Parathyroid adenoma (tissue), 2 donors: ENCODE measurements at regions not wholly inside any gene's neighbourhood (a gene's known extent, or its start where the extent isn't known, plus 50 kb on each side); places are given as distances from the start of the nearest gene placed in this dataset.

Experiments used
- H2AFZ ChIP-seq: fragments of 300-600 bp; sonication (generic); one replicate; pipeline ENCODE4 v1.7.0; 2017; ENCODE audit warnings: antibody characterized with exemption, mild to moderate bottlenecking
- H3K27ac ChIP-seq: fragments of 300-600 bp; sonication (generic); one replicate; pipeline ENCODE4 v1.7.0; 2017
- H3K27me3 ChIP-seq: fragments of 300-600 bp; sonication (generic); one replicate; pipeline ENCODE4 v1.7.0; 2017; ENCODE audit warnings: low read length; ENCODE audit not compliant: control insufficient read depth, insufficient read depth
- H3K36me3 ChIP-seq: fragments of 300-600 bp; sonication (generic); one replicate; pipeline ENCODE4 v1.7.0; 2017; ENCODE audit warnings: low read length; ENCODE audit not compliant: control insufficient read depth, insufficient read depth
- H3K4me1 ChIP-seq: fragments of 300-600 bp; sonication (generic); one replicate; pipeline ENCODE4 v1.7.0; 2017; ENCODE audit warnings: control low read depth
- H3K4me2 ChIP-seq: fragments of 300-600 bp; sonication (generic); one replicate; pipeline ENCODE4 v1.7.0; 2017; ENCODE audit warnings: low read length
- H3K4me3 ChIP-seq: fragments of 300-600 bp; sonication (generic); one replicate; pipeline ENCODE4 v1.7.0; 2017; ENCODE audit warnings: low read depth, low read length
- H3K79me2 ChIP-seq: fragments of 300-600 bp; sonication (generic); one replicate; pipeline ENCODE4 v1.7.0; 2017; ENCODE audit warnings: control low read depth
- H3K9ac ChIP-seq: fragments of 300-600 bp; sonication (generic); one replicate; pipeline ENCODE4 v1.7.0; 2017; ENCODE audit warnings: mild to moderate bottlenecking
- H3K9me3 ChIP-seq: fragments of 300-600 bp; sonication (generic); one replicate; pipeline ENCODE4 v1.7.0; 2017; ENCODE audit warnings: low read length; ENCODE audit not compliant: control insufficient read depth
- TF ChIP-seq, protein P1 (sequence below): fragments of 300-600 bp; sonication (generic); IDR thresholded peaks from one replicate; pipeline ENCODE4 v1.7.0; 2017; ENCODE audit warnings: antibody characterized with exemption, mild to moderate bottlenecking
- donor health status: primary hyperparathyroidism.

DNA sequence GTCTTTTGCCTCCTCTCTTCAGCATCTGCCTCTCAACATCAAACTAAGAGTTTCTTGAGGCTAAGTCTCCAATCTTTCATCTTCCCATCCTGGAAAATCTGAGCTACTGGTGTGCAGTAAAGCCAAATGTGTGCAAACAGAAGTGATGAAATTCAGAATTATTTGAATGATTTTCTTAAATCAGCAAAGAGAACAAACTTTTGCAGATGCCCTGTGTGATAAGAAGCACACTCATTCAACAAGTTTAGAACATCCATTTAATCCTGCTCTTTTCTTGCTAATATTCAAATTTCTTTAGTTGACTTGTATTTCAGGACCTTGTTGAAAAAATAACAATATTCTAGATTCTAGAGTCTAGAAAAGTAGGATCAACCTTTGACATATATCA is 1374.9 kb upstream of the CELF4 start:
- H3K9me3 ChIP-seq: no peaks in the 10 kb centered on the region
- TF ChIP-seq, protein P1, sequence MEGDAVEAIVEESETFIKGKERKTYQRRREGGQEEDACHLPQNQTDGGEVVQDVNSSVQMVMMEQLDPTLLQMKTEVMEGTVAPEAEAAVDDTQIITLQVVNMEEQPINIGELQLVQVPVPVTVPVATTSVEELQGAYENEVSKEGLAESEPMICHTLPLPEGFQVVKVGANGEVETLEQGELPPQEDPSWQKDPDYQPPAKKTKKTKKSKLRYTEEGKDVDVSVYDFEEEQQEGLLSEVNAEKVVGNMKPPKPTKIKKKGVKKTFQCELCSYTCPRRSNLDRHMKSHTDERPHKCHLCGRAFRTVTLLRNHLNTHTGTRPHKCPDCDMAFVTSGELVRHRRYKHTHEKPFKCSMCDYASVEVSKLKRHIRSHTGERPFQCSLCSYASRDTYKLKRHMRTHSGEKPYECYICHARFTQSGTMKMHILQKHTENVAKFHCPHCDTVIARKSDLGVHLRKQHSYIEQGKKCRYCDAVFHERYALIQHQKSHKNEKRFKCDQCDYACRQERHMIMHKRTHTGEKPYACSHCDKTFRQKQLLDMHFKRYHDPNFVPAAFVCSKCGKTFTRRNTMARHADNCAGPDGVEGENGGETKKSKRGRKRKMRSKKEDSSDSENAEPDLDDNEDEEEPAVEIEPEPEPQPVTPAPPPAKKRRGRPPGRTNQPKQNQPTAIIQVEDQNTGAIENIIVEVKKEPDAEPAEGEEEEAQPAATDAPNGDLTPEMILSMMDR: no peak

DNA sequence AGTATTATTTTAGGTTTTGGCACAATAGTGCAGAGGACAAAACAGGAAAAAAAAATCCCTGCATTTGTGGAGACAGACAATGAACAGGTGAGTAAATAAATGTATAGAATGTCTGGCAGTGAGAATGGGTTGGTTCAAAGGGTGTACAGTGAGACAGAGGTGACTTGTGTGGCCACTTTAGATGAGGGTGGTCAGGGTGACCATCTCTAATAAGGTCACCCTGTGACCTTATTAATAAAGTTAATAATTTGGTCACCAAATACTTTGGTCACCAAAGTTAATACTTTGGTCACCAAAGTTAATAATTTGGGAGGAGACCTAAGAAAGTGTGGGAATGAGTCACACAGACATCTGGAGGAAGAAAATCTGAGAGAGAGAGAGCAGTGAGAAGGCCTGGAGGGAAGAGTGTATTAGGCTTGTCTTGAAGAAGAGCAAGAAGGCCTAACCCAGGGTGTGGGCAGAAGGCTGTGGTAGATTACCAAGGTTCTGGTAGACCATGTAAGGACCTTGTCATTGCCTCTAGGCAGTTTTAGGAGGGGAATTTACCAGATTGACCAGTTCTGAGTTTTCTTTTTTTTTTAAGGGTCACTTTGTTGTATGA is 1368.4 kb upstream of the CELF4 start:
- TF ChIP-seq, protein P1: no peak
- H3K4me2 ChIP-seq: no peak overlapping the region
- no peaks in the 10 kb centered on the region for H3K36me3 ChIP-seq
- H3K27me3 ChIP-seq: no peaks in the 10 kb centered on the region
- no peak overlapping the region for H3K9ac ChIP-seq
- no peaks in the 10 kb centered on the region for H3K4me1 ChIP-seq
- no peak overlapping the region for H3K27ac ChIP-seq
- H2AFZ ChIP-seq: no peak overlapping the region
- no peaks in the 10 kb centered on the region for H3K79me2 ChIP-seq
- no peaks in the 10 kb centered on the region for H3K9me3 ChIP-seq
- H3K4me3 ChIP-seq: no peak overlapping the region

More for the DNA sequence above, 1374.9 kb upstream of the CELF4 start:
- no peaks in the 10 kb centered on the region for H3K79me2 ChIP-seq
- no peaks in the 10 kb centered on the region for H3K27me3 ChIP-seq
- H3K4me1 ChIP-seq: no peaks in the 10 kb centered on the region
- H3K9ac ChIP-seq: no peak overlapping the region
- no peak overlapping the region for H3K4me2 ChIP-seq
- H3K27ac ChIP-seq: no peak overlapping the region
- H3K4me3 ChIP-seq: no peak overlapping the region
- H3K36me3 ChIP-seq: no peaks in the 10 kb centered on the region
- H2AFZ ChIP-seq: no peak overlapping the region

DNA sequence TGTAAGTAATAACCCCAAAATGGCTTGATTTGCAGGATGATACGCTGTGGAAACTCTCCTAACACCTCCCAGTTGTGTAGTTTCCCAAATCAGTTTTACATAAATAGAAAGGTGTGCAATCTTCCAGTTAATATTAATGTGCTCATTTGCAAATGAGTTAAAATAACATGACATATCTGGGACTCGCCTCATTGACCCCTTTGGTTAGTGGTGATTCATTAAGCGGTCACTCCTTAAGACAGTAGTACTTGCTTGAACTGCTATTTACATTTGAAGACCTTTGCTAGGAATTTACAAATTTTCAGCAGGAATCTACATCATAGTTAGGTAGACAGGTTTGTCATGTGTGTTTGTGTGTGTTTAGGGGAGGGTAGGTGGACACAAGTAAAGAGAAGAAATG is 1367.7 kb upstream of the CELF4 start:
- Histone ChIP-seq H3K27me3 (no peaks in the 10 kb centered on the region), H3K4me2 (no peak overlapping the region), H3K9me3 (no peaks in the 10 kb centered on the region), H3K79me2 (no peaks in the 10 kb centered on the region), H3K9ac (no peak overlapping the region), H3K4me1 (no peaks in the 10 kb centered on the region), H3K36me3 (no peaks in the 10 kb centered on the region), H2AFZ (no peak overlapping the region), H3K4me3 (no peak overlapping the region), H3K27ac (no peak overlapping the region)
- TF ChIP-seq, protein P1: no peak

DNA sequence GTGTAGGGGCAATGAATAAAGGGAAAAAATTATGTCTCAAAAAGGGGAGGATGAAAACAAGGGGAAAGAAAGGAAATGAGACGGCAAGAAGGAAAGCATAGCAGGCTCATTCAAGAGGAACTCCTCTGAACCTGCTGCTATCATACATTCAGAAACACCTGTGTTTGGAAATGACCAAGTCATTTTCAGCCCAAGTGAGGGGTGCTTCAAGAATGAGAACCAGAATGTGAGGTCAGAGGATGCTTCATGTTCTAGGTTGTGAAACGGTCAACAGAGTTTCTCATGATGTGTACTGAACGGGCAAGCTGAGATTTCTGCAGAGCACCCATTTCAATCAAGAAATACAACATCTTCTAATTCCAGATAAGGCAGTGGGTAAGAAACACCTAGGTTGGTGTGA is 1367.2 kb upstream of the CELF4 start:
- Histone ChIP-seq H3K27ac (no peak overlapping the region), H3K27me3 (no peaks in the 10 kb centered on the region), H3K4me1 (no peaks in the 10 kb centered on the region), H3K4me3 (no peak overlapping the region), H3K36me3 (no peaks in the 10 kb centered on the region), H2AFZ (no peak overlapping the region), H3K9ac (no peak overlapping the region), H3K4me2 (no peak overlapping the region), H3K9me3 (no peaks in the 10 kb centered on the region), H3K79me2 (no peaks in the 10 kb centered on the region)
- TF ChIP-seq, protein P1: no peak

DNA sequence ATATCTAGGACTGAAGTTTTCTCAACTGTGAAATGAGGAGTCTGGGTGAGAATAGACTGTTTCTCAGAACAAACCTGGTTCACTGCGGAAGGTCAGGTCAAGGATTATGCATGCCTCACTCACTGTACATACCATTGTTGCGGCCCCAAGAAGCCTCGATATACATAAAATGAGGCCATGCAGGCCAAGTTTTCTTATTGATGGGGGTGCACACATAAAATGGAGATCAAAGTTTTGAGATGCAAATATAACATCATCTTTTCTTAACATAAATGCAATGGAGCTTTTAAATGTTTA is 1366.1 kb upstream of the CELF4 start:
- no peak overlapping the region for H3K4me2 ChIP-seq
- no peak overlapping the region for H3K27ac ChIP-seq
- no peaks in the 10 kb centered on the region for H3K36me3 ChIP-seq
- no peaks in the 10 kb centered on the region for H3K27me3 ChIP-seq
- no peaks in the 10 kb centered on the region for H3K79me2 ChIP-seq
- H3K9me3 ChIP-seq: no peaks in the 10 kb centered on the region
- H2AFZ ChIP-seq: no peak overlapping the region
- TF ChIP-seq, protein P1: no peak
- H3K9ac ChIP-seq: no peak overlapping the region
- H3K4me1 ChIP-seq: no peaks in the 10 kb centered on the region
- H3K4me3 ChIP-seq: no peak overlapping the region
